ENCODE measurements at regions not wholly inside any gene's neighbourhood (a gene's known extent, or its start where the extent isn't known, plus 50 kb on each side); places are given as distances from the start of the nearest gene placed in this dataset.

- TF ChIP-seq CTCF (IDR thresholded peaks at IDR 0.05), result no peak
- no peak for TF ChIP-seq POLR2A (IDR thresholded peaks at IDR 0.05)
Measured at GRCh38 chr3:95609411-95609810, 1205.0 kb upstream of the EPHA6 start.
